ENCODE measurements at regions not wholly inside any gene's neighbourhood (a gene's known extent, or its start where the extent isn't known, plus 50 kb on each side); places are given as distances from the start of the nearest gene placed in this dataset.

- TF ChIP-seq, protein P1, sequence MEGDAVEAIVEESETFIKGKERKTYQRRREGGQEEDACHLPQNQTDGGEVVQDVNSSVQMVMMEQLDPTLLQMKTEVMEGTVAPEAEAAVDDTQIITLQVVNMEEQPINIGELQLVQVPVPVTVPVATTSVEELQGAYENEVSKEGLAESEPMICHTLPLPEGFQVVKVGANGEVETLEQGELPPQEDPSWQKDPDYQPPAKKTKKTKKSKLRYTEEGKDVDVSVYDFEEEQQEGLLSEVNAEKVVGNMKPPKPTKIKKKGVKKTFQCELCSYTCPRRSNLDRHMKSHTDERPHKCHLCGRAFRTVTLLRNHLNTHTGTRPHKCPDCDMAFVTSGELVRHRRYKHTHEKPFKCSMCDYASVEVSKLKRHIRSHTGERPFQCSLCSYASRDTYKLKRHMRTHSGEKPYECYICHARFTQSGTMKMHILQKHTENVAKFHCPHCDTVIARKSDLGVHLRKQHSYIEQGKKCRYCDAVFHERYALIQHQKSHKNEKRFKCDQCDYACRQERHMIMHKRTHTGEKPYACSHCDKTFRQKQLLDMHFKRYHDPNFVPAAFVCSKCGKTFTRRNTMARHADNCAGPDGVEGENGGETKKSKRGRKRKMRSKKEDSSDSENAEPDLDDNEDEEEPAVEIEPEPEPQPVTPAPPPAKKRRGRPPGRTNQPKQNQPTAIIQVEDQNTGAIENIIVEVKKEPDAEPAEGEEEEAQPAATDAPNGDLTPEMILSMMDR (IDR thresholded peaks at IDR 0.05; ENCODE audit: unreplicated experiment): no peak
- Mint-ChIP-seq H3K36me3 (ENCODE audit: insufficient read depth, unreplicated experiment) (no peaks in the 10 kb centered on the region), H3K9me3 (ENCODE audit: low read depth, unreplicated experiment) (peaks cover 10% of the 10 kb centered on the region), H3K27me3 (ENCODE audit: unreplicated experiment) (no peaks in the 10 kb centered on the region), H3K4me3 (ENCODE audit: low read depth, unreplicated experiment) (no peak overlapping the region), H3K27ac (ENCODE audit: unreplicated experiment) (no peak overlapping the region), H3K4me1 (ENCODE audit: low read depth, unreplicated experiment) (no peaks in the 10 kb centered on the region)
- DNase-seq: no peak
- BruUV-seq (replicated peaks): no TSS peak
- CTCF ChIA-PET: no interaction called here
- intact Hi-C loops (cut with micrococcal nuclease; ENCODE audit: unreplicated experiment): no loop called here
Measured at GRCh38 chr12:115740586-115741155, 536.8 kb downstream of the MED13L start.

DNA sequence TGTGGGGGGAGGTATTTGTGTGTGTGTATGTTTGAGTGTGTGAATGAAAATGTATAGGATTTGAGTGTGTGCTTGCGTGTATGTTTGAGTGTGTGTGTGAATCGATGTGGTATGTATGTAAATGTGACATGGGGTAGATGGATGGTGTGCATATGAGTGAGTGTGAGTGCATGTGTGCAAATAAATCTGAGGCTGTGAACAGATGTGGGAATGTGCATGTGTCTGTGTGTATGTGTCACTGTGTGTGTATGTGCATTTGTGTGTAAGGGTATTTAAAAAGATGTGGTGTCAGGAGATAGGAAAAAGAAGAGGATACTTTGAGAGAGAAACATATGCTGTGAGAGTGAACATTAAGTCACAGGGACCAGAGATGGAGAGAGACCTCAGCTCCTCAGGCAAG lies 539.6 kb downstream of the MED13L start:
- CTCF ChIA-PET: interaction anchor here (0.6 kb wide), 1 partner anchor 948 kb away, joined by 3 read pairs; no protein-coding TSS in a partner anchor
- no peaks in the 10 kb centered on the region for H3K4me1 Mint-ChIP-seq (ENCODE audit: low read depth, unreplicated experiment)
- no peak for DNase-seq
- intact Hi-C loops (cut with micrococcal nuclease; ENCODE audit: unreplicated experiment): no loop called here
- H3K4me3 Mint-ChIP-seq (ENCODE audit: low read depth, unreplicated experiment): no peak overlapping the region
- BruUV-seq (replicated peaks): no TSS peak
- H3K27me3 Mint-ChIP-seq (ENCODE audit: unreplicated experiment): no peaks in the 10 kb centered on the region
- peaks cover 10% of the 10 kb centered on the region for H3K9me3 Mint-ChIP-seq (ENCODE audit: low read depth, unreplicated experiment)
- H3K36me3 Mint-ChIP-seq (ENCODE audit: insufficient read depth, unreplicated experiment): no peaks in the 10 kb centered on the region
- TF ChIP-seq, protein P1 (IDR thresholded peaks at IDR 0.05; ENCODE audit: unreplicated experiment): no peak
- H3K27ac Mint-ChIP-seq (ENCODE audit: unreplicated experiment): no peak overlapping the region

- CTCF ChIA-PET: no interaction called here
- Mint-ChIP-seq H3K27me3 (ENCODE audit: unreplicated experiment) (no peaks in the 10 kb centered on the region), H3K9me3 (ENCODE audit: low read depth, unreplicated experiment) (peaks cover 10% of the 10 kb centered on the region), H3K27ac (ENCODE audit: unreplicated experiment) (no peak overlapping the region), H3K4me3 (ENCODE audit: low read depth, unreplicated experiment) (no peak overlapping the region), H3K36me3 (ENCODE audit: insufficient read depth, unreplicated experiment) (no peaks in the 10 kb centered on the region), H3K4me1 (ENCODE audit: low read depth, unreplicated experiment) (no peaks in the 10 kb centered on the region)
- BruUV-seq (replicated peaks): no TSS peak
- TF ChIP-seq, protein P1 (IDR thresholded peaks at IDR 0.05; ENCODE audit: unreplicated experiment): no peak
- intact Hi-C loops (cut with micrococcal nuclease; ENCODE audit: unreplicated experiment): no loop called here
- DNase-seq: no peak
Measured at GRCh38 chr12:115736360-115736759, 541.1 kb downstream of the MED13L start.

DNA sequence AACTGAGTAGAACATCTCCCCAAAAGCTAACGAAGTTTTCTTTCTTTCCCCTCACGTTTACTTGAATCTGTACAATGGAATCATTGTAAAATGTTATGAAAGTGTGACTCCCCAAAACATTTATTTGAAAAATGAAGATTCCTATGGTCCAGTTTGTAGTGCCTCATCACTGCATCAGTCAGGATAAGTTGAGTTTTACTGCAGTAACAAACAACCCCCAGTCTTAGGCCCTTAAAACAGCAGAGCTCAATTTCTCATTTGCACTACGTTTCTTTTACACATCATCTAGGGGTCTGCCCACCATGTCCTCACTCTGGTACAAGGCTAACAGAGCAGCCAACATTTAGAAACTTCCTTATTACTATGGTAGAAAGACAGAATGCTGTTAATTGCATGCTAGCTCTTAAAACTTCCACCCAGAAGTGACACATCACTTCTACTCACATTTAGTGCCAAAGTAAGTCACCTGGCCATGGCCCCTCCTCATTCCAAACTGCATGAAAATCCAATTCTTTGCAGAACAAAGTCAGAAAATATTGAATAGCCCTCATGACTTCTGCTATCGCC lies 546.4 kb downstream of the MED13L start:
- CTCF ChIA-PET: no interaction called here
- no TSS peak for BruUV-seq (replicated peaks)
- TF ChIP-seq, protein P1 (IDR thresholded peaks at IDR 0.05; ENCODE audit: unreplicated experiment): no peak
- Mint-ChIP-seq H3K4me1 (ENCODE audit: low read depth, unreplicated experiment) (no peaks in the 10 kb centered on the region), H3K9me3 (ENCODE audit: low read depth, unreplicated experiment) (peaks cover 16% of the 10 kb centered on the region), H3K4me3 (ENCODE audit: low read depth, unreplicated experiment) (no peak overlapping the region), H3K27me3 (ENCODE audit: unreplicated experiment) (no peaks in the 10 kb centered on the region), H3K27ac (ENCODE audit: unreplicated experiment) (no peak overlapping the region), H3K36me3 (ENCODE audit: insufficient read depth, unreplicated experiment) (no peaks in the 10 kb centered on the region)
- intact Hi-C loops (cut with micrococcal nuclease; ENCODE audit: unreplicated experiment): no loop called here
- DNase-seq: no peak

Measured in Calu3 (cell line).